GM21526 (cell line): ENCODE measurements at regions not wholly inside any gene's neighbourhood (a gene's known extent, or its start where the extent isn't known, plus 50 kb on each side); places are given as distances from the start of the nearest gene placed in this dataset.
"Not testable (repeated sequence)": the region's sequence is repeated elsewhere in the genome, so short reads cannot be mapped to it uniquely, and the experiment has no call there.

Experiments
- ATAC-seq: cut with Tn5 transposase; IDR thresholded peaks from one replicate; pipeline ENCODE4 v1.9.1; 2021; ENCODE audit warnings: moderate library complexity; ENCODE audit not compliant: unreplicated experiment, low FRiP score

- ATAC-seq: no peak
Measured at GRCh38 chr9:106468431-106468830, 394.5 kb upstream of the ZNF462 start.

DNA sequence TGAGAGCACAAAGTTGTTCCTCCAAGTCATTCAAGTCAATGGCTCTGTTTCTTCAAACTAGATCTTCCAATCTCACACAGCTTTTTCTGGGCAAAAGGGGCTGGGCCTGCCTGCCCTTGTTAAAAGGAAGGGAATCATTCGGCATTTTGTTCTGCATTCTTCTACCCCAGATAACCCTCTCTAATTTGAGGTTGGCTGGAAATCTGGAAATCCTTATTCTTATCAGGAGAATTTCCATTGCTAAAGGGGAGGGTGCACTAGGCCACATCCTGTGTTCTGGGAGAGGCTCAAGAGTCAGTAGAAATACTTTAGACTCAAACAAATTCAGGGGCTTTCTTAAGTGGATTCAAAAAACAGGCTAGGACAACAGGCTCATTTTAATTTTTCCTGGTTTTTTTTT, 384.7 kb upstream of the ZNF462 start:
- no peak for ATAC-seq

- no peak for ATAC-seq
Measured at GRCh38 chr9:106478727-106479126, 384.2 kb upstream of the ZNF462 start.

GRCh38 chr9:106479679-106480078, 383.3 kb upstream of the ZNF462 start:
- ATAC-seq: no peak

DNA sequence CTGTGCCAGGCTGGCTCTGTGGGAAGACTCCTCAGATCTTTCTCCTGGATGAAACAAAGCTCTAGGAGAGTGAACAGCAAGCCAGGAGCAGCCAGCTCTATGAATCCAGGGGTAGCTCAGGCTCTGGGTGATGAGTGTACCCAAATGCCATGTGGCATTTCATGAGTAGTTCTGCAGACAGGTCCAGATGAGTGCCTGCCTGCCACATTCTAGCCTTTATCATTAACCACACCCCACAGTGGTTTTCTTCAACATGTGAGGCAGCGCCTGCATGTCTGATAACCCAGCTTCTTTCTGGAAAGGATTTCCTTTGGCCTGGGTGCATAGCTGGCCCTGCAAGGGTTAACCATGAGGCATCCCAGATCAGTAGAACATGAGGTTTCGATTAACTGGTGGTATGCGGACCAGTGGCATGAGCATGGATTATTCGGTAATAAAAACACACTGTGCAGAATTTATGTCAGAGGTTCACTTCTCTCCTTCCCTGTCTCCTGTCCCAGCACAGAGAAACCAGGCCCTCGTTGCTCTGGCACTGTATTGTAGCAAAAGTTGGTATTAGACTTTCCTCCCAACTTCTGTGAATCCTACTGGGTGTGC, 381.9 kb upstream of the ZNF462 start:
- ATAC-seq: no peak

DNA sequence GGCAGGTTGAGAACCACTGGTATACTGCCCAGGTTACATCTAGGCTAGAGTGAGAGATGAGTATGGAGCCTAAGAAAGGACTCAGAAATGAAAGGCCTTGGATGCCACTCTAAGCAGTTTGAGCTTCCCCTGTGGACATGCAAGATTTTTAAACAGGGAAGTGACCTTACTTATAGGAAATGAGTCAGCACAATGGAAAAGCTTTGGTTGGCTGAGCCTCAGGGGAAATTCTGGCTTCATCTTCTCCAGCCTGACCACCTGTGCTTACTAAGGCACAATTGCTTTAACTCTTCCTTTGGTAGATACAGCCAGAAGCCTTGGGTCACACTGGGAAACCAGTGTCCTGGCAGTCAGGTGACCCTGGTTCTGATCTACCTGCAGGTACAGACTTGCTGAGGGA, 380.2 kb upstream of the ZNF462 start:
- no peak for ATAC-seq

- no peak for ATAC-seq
Measured at GRCh38 chr9:106486685-106487084, 376.3 kb upstream of the ZNF462 start.

DNA sequence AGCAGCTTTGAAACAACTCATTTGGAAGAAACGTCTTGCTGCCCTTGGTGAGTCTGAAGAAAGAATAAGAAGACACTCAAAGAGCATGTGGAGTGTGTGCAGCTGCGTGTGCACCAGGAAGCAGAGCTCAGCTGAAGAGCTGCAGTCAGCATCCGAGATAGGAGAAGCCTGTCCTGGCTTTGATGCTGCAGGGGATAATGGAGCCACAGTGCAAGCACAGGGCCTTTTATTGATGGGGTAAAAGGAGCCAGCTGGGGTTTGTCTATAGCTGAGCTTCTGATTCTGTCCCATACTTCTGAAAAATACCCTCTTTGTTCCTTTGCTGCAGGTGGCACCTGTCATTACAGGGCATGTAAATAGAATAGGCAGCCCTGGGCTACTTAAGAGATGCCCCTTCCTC, 375.7 kb upstream of the ZNF462 start:
- ATAC-seq: no peak

GRCh38 chr9:106492126-106492525, 370.8 kb upstream of the ZNF462 start:
- ATAC-seq: not testable (repeated sequence)

GRCh38 chr9:106500171-106500570, 362.8 kb upstream of the ZNF462 start:
- ATAC-seq: no peak

- ATAC-seq: not testable (repeated sequence)
Measured at GRCh38 chr9:106501210-106501609, 361.8 kb upstream of the ZNF462 start.

GRCh38 chr9:106502930-106503329, 360.0 kb upstream of the ZNF462 start:
- ATAC-seq: no peak

DNA sequence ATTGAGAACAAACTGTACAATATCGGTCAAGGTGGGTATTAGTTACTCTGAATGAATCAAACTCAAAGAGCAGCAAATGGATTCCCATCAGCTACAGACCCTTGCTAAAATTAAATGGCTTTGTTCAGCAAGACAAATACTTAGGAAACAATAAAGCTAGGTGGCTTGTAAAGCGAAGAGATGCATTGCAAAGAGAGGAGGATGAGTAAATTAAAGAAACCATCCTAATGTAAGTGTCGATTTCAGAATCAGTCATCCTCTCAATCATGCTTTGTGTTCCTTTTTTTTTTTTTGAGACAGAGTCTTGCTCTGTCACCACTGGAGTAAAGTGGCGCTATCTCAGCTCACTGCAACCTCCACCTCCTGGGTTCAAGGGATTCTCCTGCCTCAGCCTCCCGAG, 359.2 kb upstream of the ZNF462 start:
- no peak for ATAC-seq

- no peak for ATAC-seq
Measured at GRCh38 chr9:106526716-106527204, 336.2 kb upstream of the ZNF462 start.

- no peak for ATAC-seq
Measured at GRCh38 chr9:106528158-106528557, 334.8 kb upstream of the ZNF462 start.

DNA sequence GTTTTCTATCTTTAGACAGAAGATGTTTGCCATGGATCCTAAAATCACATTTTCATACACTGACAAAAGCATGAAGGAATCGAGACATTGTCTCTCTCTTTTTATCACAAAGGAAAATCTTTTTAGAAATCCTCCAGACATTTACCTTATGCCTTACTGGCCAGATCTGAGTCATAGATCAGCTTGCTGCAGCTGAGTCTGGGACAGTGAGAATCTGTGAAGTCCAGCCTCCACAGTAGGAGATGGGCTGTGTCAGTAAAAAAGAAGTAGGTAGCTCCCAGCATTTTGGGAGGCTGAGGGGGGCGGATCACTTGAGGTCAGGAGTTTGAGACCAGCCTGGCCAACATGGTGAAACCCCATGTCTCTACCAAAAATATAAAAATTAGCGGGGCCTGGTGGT, 333.4 kb upstream of the ZNF462 start:
- ATAC-seq: no peak

DNA sequence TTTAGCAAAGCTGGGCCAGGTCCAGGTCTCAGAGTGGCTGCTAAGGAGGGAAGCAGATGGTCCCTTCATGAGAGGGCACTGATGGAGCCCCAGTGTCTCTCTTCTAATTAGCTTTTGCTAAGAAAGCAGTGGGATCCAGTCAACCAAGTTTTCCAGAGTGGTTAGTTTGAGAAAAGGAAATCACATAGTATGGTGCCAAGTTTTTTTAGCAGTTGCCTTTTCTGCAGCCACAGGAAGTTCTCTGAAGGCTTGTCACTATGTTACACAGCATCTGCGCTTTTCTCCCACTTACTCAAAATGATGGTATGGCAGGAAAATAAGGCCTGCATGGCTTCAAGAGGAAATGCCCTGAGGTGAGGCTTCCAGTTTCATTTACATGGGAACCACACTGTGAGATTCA, 331.5 kb upstream of the ZNF462 start:
- ATAC-seq: no peak

GRCh38 chr9:106532306-106533015, 330.5 kb upstream of the ZNF462 start:
- no peak for ATAC-seq

DNA sequence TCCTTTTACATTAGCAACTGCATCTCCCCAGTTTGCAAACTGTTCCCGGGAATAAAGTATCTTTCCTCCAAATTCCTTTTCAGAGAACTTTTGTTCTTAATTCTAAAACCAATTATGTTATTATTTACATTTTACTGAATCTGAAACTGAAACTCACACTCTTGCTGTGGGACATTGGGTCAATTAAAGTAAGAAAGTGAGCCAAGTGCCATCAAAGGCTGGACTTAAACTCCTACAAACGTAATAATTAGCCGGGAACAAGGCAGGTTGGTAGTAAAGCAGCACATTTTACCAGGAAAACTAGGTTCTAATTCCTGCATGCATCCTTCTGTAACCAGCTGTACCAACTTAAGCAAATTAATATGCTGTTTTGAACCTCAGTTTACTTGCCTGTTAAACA, 328.2 kb upstream of the ZNF462 start:
- ATAC-seq: no peak

GRCh38 chr9:106535439-106535838, 327.5 kb upstream of the ZNF462 start:
- ATAC-seq: no peak

GRCh38 chr9:106557996-106558667, 304.8 kb upstream of the ZNF462 start:
- ATAC-seq: no peak

- ATAC-seq: no peak
Measured at GRCh38 chr9:106560540-106560939, 302.4 kb upstream of the ZNF462 start.
